Left lung (tissue), 4 donors: ENCODE measurements at regions not wholly inside any gene's neighbourhood (a gene's known extent, or its start where the extent isn't known, plus 50 kb on each side); places are given as distances from the start of the nearest gene placed in this dataset.

Experiments used
- ATAC-seq: fragments of 200-7000 bp; cut with Tn5 transposase; one replicate; pipeline ENCODE4 v1.9.1; 2020; ENCODE audit warnings: moderate library complexity
- DNase-seq, 4 donors: peaks; one replicate each; pipeline ENCODE4 v3.0.0-alpha.2; 2013 to 2020
- H3K27ac ChIP-seq, 2 donors: fragments of 200-600 bp; sonication (generic) in 1 of 2; one replicate each; pipeline versions ENCODE4 v1.5.0 to v1.8.0; 2020 to 2021
- H3K27me3 ChIP-seq, 2 donors: fragments of 200-600 bp; sonication (generic) in 1 of 2; one replicate each; pipeline versions ENCODE4 v1.5.0 to v1.8.0; 2020 to 2021
- H3K36me3 ChIP-seq, 2 donors: fragments of 200-600 bp; sonication (generic) in 1 of 2; one replicate each; pipeline versions ENCODE4 v1.5.0 to v1.8.0; 2020 to 2021
- H3K4me1 ChIP-seq, 2 donors: fragments of 200-600 bp; one replicate each; pipeline ENCODE4 v1.8.0; 2021
- H3K4me3 ChIP-seq, 2 donors: fragments of 200-600 bp; sonication (generic) in 1 of 2; one replicate each; pipeline versions ENCODE4 v1.5.0 to v1.8.0; 2020 to 2021; ENCODE audit warnings: mild to moderate bottlenecking in 1 of 2
- H3K9me3 ChIP-seq, 2 donors: fragments of 200-600 bp; sonication (generic) in 1 of 2; one replicate each; pipeline versions ENCODE4 v1.5.0 to v1.8.0; 2020 to 2021
- intact Hi-C, 2 donors: fragments of 100-400 bp; cut with DNase I; formaldehyde crosslinking; loops; one replicate each; pipeline versions ENCODE4 v1.11.2 to v1.14.2; 2022
- TF ChIP-seq, protein P1 (sequence below), 2 donors: fragments of 200-600 bp; sonication (generic) in 1 of 2; IDR thresholded peaks; one replicate each; pipeline versions ENCODE4 v1.5.0 to v1.8.0; 2021; ENCODE audit warnings: antibody characterized with exemption in 2 of 2
- donor health status: DM: no; HTN: yes; CAD: no.
- donor health status: DM: no; HTN: no; CAD: no.

DNA sequence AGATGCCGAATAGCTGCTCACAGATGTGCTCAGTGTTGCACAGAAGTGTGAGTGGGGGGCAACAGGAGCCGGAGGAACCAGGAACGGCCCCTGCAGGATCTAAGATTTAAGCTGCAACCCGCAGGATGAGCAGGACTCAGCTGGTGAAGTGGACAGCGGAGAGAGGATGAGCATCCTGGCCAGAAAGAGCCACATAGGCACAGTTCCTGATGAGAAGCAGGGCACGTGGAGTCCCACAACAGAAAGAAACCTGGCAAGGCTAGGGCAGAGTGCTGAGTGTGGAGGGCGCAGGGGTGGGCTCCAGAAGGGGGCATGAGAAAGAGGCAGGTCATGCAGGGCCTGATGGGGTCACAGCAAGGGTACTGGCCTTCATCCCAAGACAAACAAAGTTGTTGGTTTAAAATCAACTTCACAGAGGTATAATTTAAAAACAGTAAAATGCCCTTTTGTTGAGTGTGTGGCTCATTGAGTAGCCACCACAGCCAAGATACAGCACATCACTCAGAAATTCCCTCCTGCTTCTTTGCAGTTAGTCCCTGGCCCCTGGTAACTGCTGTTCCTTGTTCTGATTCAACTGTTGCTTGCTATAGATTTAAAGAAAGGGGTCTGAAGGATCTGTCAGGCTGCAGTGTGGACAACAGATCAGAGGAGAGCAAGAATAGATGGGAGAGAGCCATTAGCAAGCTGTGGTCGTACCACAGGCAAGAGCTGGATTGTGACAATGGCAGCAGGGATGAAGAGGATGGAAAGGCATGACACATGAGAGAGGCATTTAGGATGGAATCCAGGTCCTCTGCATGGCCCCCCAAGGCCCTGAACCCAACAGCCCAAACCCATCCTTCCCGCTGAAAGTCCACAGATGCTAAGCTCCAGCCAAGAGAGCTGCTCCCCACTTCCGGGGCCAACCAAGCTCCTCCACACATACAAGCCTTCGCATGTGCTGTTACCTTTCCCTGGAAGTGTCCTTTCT lies 53.1 kb upstream of the OSBPL3 start:
- Histone ChIP-seq H3K4me1 (no peaks in the 10 kb centered on the region), H3K36me3 (no peaks in the 10 kb centered on the region), H3K4me3 (no peak overlapping the region), H3K27ac (no peak overlapping the region), H3K9me3 (peaks cover 0 to 15% of the 10 kb centered on the region in 2 donors), H3K27me3 (no peaks in the 10 kb centered on the region)
- DNase-seq: no peak
- intact Hi-C loops: no loop called here
- TF ChIP-seq, protein P1, sequence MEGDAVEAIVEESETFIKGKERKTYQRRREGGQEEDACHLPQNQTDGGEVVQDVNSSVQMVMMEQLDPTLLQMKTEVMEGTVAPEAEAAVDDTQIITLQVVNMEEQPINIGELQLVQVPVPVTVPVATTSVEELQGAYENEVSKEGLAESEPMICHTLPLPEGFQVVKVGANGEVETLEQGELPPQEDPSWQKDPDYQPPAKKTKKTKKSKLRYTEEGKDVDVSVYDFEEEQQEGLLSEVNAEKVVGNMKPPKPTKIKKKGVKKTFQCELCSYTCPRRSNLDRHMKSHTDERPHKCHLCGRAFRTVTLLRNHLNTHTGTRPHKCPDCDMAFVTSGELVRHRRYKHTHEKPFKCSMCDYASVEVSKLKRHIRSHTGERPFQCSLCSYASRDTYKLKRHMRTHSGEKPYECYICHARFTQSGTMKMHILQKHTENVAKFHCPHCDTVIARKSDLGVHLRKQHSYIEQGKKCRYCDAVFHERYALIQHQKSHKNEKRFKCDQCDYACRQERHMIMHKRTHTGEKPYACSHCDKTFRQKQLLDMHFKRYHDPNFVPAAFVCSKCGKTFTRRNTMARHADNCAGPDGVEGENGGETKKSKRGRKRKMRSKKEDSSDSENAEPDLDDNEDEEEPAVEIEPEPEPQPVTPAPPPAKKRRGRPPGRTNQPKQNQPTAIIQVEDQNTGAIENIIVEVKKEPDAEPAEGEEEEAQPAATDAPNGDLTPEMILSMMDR (IDR thresholded peaks at IDR 0.05): no peak
- ATAC-seq: no peak

- peaks cover 0 to 12% of the 10 kb centered on the region in 2 donors for H3K9me3 ChIP-seq
- TF ChIP-seq, protein P1 (IDR thresholded peaks at IDR 0.05): no peak
- ATAC-seq: no peak
- no peak overlapping the region for H3K4me3 ChIP-seq
- no peaks in the 10 kb centered on the region for H3K36me3 ChIP-seq
- DNase-seq: no peak
- no peaks in the 10 kb centered on the region for H3K4me1 ChIP-seq
- intact Hi-C loops: no loop called here
- H3K27ac ChIP-seq: no peak overlapping the region
- no peaks in the 10 kb centered on the region for H3K27me3 ChIP-seq
Measured at GRCh38 chr7:25031432-25031831, 51.5 kb upstream of the OSBPL3 start.

DNA sequence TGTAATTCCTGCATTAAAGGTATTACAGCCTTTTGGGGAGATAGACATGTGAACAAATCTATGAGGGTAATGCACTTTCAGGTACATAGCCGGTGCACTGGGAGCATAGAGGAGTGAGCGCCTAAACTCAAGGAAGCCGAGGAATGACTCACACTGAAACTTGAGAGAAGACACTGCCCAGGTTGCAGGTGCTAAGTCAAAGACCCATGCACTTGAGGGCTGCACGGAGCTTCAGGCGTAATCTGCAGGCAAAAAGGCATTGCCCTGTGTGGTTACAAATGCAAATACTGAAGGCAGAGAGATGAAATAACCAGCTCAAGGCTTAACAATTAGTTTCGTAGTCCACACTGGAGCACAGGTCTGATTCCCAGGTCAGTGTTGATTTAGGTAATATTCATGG lies 51.0 kb upstream of the OSBPL3 start:
- intact Hi-C loops: no loop called here
- TF ChIP-seq, protein P1 (IDR thresholded peaks at IDR 0.05): no peak
- no peak for DNase-seq
- Histone ChIP-seq H3K27me3 (no peaks in the 10 kb centered on the region), H3K9me3 (peaks cover 0 to 7% of the 10 kb centered on the region in 2 donors), H3K4me3 (no peak overlapping the region), H3K27ac (no peak overlapping the region), H3K4me1 (no peaks in the 10 kb centered on the region), H3K36me3 (no peaks in the 10 kb centered on the region)
- no peak for ATAC-seq
